IMR-90 (cell line): ENCODE measurements at regions not wholly inside any gene's neighbourhood (a gene's known extent, or its start where the extent isn't known, plus 50 kb on each side); places are given as distances from the start of the nearest gene placed in this dataset.

Experiments used
- ATAC-seq: fragments of 200-7000 bp; cut with Tn5 transposase; 2 replicates; pipeline ENCODE4 v1.9.1; 2020; ENCODE audit warnings: low read depth, mild to moderate bottlenecking, moderate library complexity
- BruUV-seq: library from RNA; stranded (reverse); fragments of 400-500 nt; replicated peaks from 2 replicates; lab custom pipeline; 2021; lab: Mats Ljungman, UMichigan
- CTCF ChIA-PET: fragments of 300-600 bp; formaldehyde crosslinking; extraction: SDS; loops from one replicate; lab custom pipeline; 2021; ENCODE audit warnings: antibody characterized with exemption; lab: Yijun Ruan, JAX
- POLR2A ChIA-PET: fragments of 300-600 bp; sonication (Branson Sonifier 250); formaldehyde crosslinking; loops from one replicate; lab custom pipeline; 2022; ENCODE audit warnings: antibody characterized with exemption; ENCODE audit not compliant: unreplicated experiment; lab: Charles Lee
- DNase-seq: peaks from one replicate; pipeline ENCODE4 v3.0.0; 2013
- H2AFZ ChIP-seq: replicated peaks from 2 replicates; pipeline ENCODE3; 2013; ENCODE audit warnings: low read length, mild to moderate bottlenecking; ENCODE audit not compliant: poor library complexity
- H2AK5ac ChIP-seq: 2 replicates; pipeline ENCODE4 v1.6.1; 2013; ENCODE audit warnings: low read depth, low read length, inconsistent platforms
- H2AK9ac ChIP-seq: replicated peaks from 2 replicates; pipeline ENCODE3; 2013; ENCODE audit warnings: mild to moderate bottlenecking, low read depth, low read length, moderate library complexity; ENCODE audit not compliant: poor library complexity
- H2BK120ac ChIP-seq: 2 replicates; pipeline ENCODE4 v1.6.1; 2013; ENCODE audit warnings: low read depth, low read length, inconsistent platforms
- H2BK15ac ChIP-seq: 3 replicates; pipeline ENCODE4 v1.6.1; 2013; ENCODE audit warnings: low read depth, low read length, inconsistent platforms
- H2BK20ac ChIP-seq: 2 replicates; pipeline ENCODE4 v1.6.1; 2013; ENCODE audit warnings: low read depth, mild to moderate bottlenecking, inconsistent platforms, low read length, moderate library complexity
- H2BK5ac ChIP-seq: 2 replicates; pipeline ENCODE4 v1.6.1; 2013; ENCODE audit warnings: mild to moderate bottlenecking, low read depth, low read length, inconsistent platforms; ENCODE audit not compliant: poor library complexity, severe bottlenecking
- H3K14ac ChIP-seq: replicated peaks from 2 replicates; pipeline ENCODE4 v1.6.1; 2013; ENCODE audit warnings: low read depth, low read length, inconsistent platforms
- H3K18ac ChIP-seq: 2 replicates; pipeline ENCODE4 v1.6.1; 2013; ENCODE audit warnings: low read depth, low read length, control low read depth
- H3K23ac ChIP-seq: 2 replicates; pipeline ENCODE4 v1.6.1; 2013; ENCODE audit warnings: low read depth, low read length, inconsistent platforms
- H3K27ac ChIP-seq: 2 replicates; pipeline ENCODE4 v1.5.1; 2013; ENCODE audit warnings: mild to moderate bottlenecking, control low read depth, low read length; ENCODE audit not compliant: insufficient read depth
- H3K27me3 ChIP-seq: 2 replicates; pipeline ENCODE4 v1.6.1; 2013; ENCODE audit warnings: low read length; ENCODE audit not compliant: control insufficient read depth, insufficient read depth
- H3K36me3 ChIP-seq: 2 replicates; pipeline ENCODE4 v1.6.1; 2013; ENCODE audit warnings: low read length, mixed read lengths; ENCODE audit not compliant: control insufficient read depth, insufficient read depth
- H3K4ac ChIP-seq: 2 replicates; pipeline ENCODE4 v1.6.1; 2013; ENCODE audit warnings: low read depth, low read length, inconsistent platforms
- H3K4me1 ChIP-seq: 2 replicates; pipeline ENCODE4 v1.6.1; 2013; ENCODE audit warnings: low read length, mixed read lengths; ENCODE audit not compliant: control insufficient read depth, insufficient read depth
- H3K4me2 ChIP-seq: 2 replicates; pipeline ENCODE4 v1.6.1; 2013; ENCODE audit warnings: low read depth, mild to moderate bottlenecking, control low read depth, low read length, moderate library complexity
- H3K4me3 ChIP-seq: 2 replicates; pipeline ENCODE4 v1.5.1; 2013; ENCODE audit warnings: low read depth, mild to moderate bottlenecking, control low read depth, low read length, moderate library complexity; ENCODE audit not compliant: insufficient read depth
- H3K56ac ChIP-seq: 2 replicates; pipeline ENCODE4 v1.6.1; 2013; ENCODE audit warnings: low read length, inconsistent platforms; ENCODE audit not compliant: insufficient read depth; ENCODE audit errors: extremely low read depth
- H3K79me1 ChIP-seq, 2 experiments: 2 replicates each; pipeline ENCODE4 v1.6.1; 2013; ENCODE audit warnings: low read length in 2 of 2, inconsistent platforms in 1 of 2, low read depth in 1 of 2
- H3K9ac ChIP-seq: 2 replicates; pipeline ENCODE4 v1.6.1; 2013; ENCODE audit warnings: low read depth, low read length, control low read depth
- H3K9me1 ChIP-seq: 2 replicates; pipeline ENCODE4 v1.6.1; 2013; ENCODE audit warnings: low read length, inconsistent platforms; ENCODE audit not compliant: insufficient read depth
- H3K9me3 ChIP-seq: 2 replicates; pipeline ENCODE4 v1.6.1; 2013; ENCODE audit warnings: low read length; ENCODE audit not compliant: control insufficient read depth, insufficient read depth
- H4K20me1 ChIP-seq: 2 replicates; pipeline ENCODE4 v1.6.1; 2013; ENCODE audit warnings: low read length, inconsistent platforms; ENCODE audit not compliant: insufficient read depth
- H4K5ac ChIP-seq: 2 replicates; pipeline ENCODE4 v1.6.1; 2013; ENCODE audit warnings: mild to moderate bottlenecking, low read depth, low read length, control low read depth
- H4K8ac ChIP-seq, 2 experiments: 2 replicates each; pipeline ENCODE4 v1.6.1; 2013; ENCODE audit warnings: low read depth in 2 of 2, low read length in 2 of 2, control low read depth in 1 of 2, inconsistent platforms in 1 of 2
- H4K91ac ChIP-seq: 2 replicates; pipeline ENCODE4 v1.6.1; 2013; ENCODE audit warnings: low read depth, low read length, inconsistent platforms; ENCODE audit not compliant: insufficient read depth
- ELK1 ChIP-seq: fragments of 150-350 bp; IDR thresholded peaks from 2 replicates; pipeline ENCODE4 v1.6.1; 2016; ENCODE audit warnings: low read depth, mild to moderate bottlenecking, low read length, moderate library complexity, borderline replicate concordance
- FOS ChIP-seq: fragments of 150-350 bp; IDR thresholded peaks from 2 replicates; pipeline ENCODE4 v1.6.1; 2016; ENCODE audit warnings: low read depth, low read length
- MAFK ChIP-seq: IDR thresholded peaks from 2 replicates; pipeline ENCODE4 v1.6.1; 2012; ENCODE audit warnings: low read depth, low read length, improper control_type of control experiment
- MXI1 ChIP-seq: IDR thresholded peaks from 2 replicates; pipeline ENCODE4 v1.6.1; 2012; ENCODE audit warnings: low read depth, mild to moderate bottlenecking, low read length, moderate library complexity, borderline replicate concordance
- WGBS, 2 experiments: methylation state at CpG; one replicate each; pipeline versions ENCODE4 v1.1.5 to v1.1.7; 2013; ENCODE audit warnings: missing lambda C conversion rate in 2 of 2; ENCODE audit not compliant: insufficient read length in 1 of 2; ENCODE audit errors: extremely low coverage in 2 of 2; 5-methylcytosine and 5-hydroxymethylcytosine counted together
- dilution Hi-C: fragments of 300-500 bp; cut with HindIII; formaldehyde crosslinking; loops from one replicate; pipeline ENCODE4 v1.14.3; 2018; ENCODE audit warnings: low sequenced_read_pairs; ENCODE audit not compliant: unreplicated experiment
- in situ Hi-C: fragments of 300-500 bp; cut with MboI; formaldehyde crosslinking; loops from 3 replicates; pipeline ENCODE4 v1.14.3; 2019; ENCODE audit warnings: low sequenced_read_pairs, inconsistent platforms, mixed read lengths
- intact Hi-C: fragments of 100-400 bp; cut with micrococcal nuclease; formaldehyde crosslinking; loops from 2 replicates; pipeline ENCODE4 v1.10.0; 2022

GRCh38 chr2:9694661-9695234, 64.0 kb upstream of the YWHAQ start:
- BruUV-seq, result no TSS peak
- dilution Hi-C loops (no loop called here), intact Hi-C loops (no loop called here), in situ Hi-C loops (no loop called here)
- no peak overlapping the region for H3K23ac ChIP-seq
- TF ChIP-seq MAFK (no peak), ELK1 (no peak), MXI1 (no peak), FOS (no peak)
- H2AK5ac ChIP-seq, result no peak overlapping the region
- no peak overlapping the region for H2AFZ ChIP-seq
- H3K56ac ChIP-seq, result no peak overlapping the region
- peaks cover 5% of the 10 kb centered on the region; the same call in 1 of the 2 replicates for H3K27me3 ChIP-seq
- no peak overlapping the region for H3K18ac ChIP-seq
- 85% methylated on average over 6 of the region's 17 CpGs; no CpG with 5 or more reads in 1 of the 2 experiments for WGBS, 2 experiments
- peaks cover 7% of the 10 kb centered on the region; the same call in 1 of the 2 replicates for H3K9me1 ChIP-seq
- no peak overlapping the region for H4K91ac ChIP-seq
- H3K4me2 ChIP-seq, result no peak overlapping the region
- no peak overlapping the region for H2BK5ac ChIP-seq
- H3K4me3 ChIP-seq, result no peak overlapping the region
- no peak overlapping the region for H3K14ac ChIP-seq
- ATAC-seq, result no peak
- H3K9me3 ChIP-seq, result no peaks in the 10 kb centered on the region
- H3K9ac ChIP-seq, result no peak overlapping the region
- ChIA-PET POLR2A (no interaction called here), CTCF (no interaction called here)
- no peak overlapping the region for H2BK20ac ChIP-seq
- H3K4me1 ChIP-seq, result peaks cover 3% of the 10 kb centered on the region
- no peak overlapping the region for H3K27ac ChIP-seq
- no peak overlapping the region for H2AK9ac ChIP-seq
- DNase-seq, result no peak
- H4K20me1 ChIP-seq, result no peaks in the 10 kb centered on the region
- no peak overlapping the region for H4K8ac ChIP-seq
- H2BK15ac ChIP-seq, result no peak overlapping the region
- no peak overlapping the region for H3K4ac ChIP-seq
- no peak overlapping the region for H4K5ac ChIP-seq
- H3K79me1 ChIP-seq, result no peaks in the 10 kb centered on the region
- no peak overlapping the region for H2BK120ac ChIP-seq
- no peaks in the 10 kb centered on the region for H3K36me3 ChIP-seq
